Mesenchymal stem cell (in vitro differentiated cells and primary cell): ENCODE measurements at regions not wholly inside any gene's neighbourhood (a gene's known extent, or its start where the extent isn't known, plus 50 kb on each side); places are given as distances from the start of the nearest gene placed in this dataset.

Experiments used
- DNase-seq: peaks from one replicate; pipeline ENCODE4 v3.0.0-alpha.2; 2013
- H2AFZ ChIP-seq: one replicate; pipeline ENCODE4 v1.6.1; 2013; ENCODE audit warnings: low read depth, mild to moderate bottlenecking, control low read depth, inconsistent platforms, low read length, moderate library complexity
- H2AK5ac ChIP-seq: 2 replicates; pipeline ENCODE4 v1.6.1; 2013; ENCODE audit warnings: low read length, moderate library complexity, mild to moderate bottlenecking, inconsistent platforms; ENCODE audit not compliant: severe bottlenecking
- H2BK120ac ChIP-seq: one replicate; pipeline ENCODE4 v1.6.1; 2013; ENCODE audit warnings: low read depth, mild to moderate bottlenecking, inconsistent platforms, low read length, moderate library complexity
- H2BK12ac ChIP-seq, 2 experiments: one replicate each; pipeline ENCODE4 v1.6.1; 2013; ENCODE audit warnings: inconsistent platforms in 2 of 2, low read length in 2 of 2, mild to moderate bottlenecking in 2 of 2, moderate library complexity in 2 of 2, control low read depth in 1 of 2
- H2BK15ac ChIP-seq: one replicate; pipeline ENCODE4 v1.6.1; 2013; ENCODE audit warnings: mild to moderate bottlenecking, low read depth, inconsistent platforms; ENCODE audit not compliant: poor library complexity, severe bottlenecking
- H2BK5ac ChIP-seq: 2 replicates; pipeline ENCODE4 v1.6.1; 2013; ENCODE audit warnings: low read depth, mild to moderate bottlenecking, low read length, control low read depth, inconsistent platforms; ENCODE audit not compliant: poor library complexity, severe bottlenecking
- H3K14ac ChIP-seq, 2 experiments: one replicate each; pipeline ENCODE4 v1.6.1; 2013; ENCODE audit warnings: inconsistent platforms in 2 of 2, low read length in 2 of 2, control low read depth in 1 of 2, mild to moderate bottlenecking in 1 of 2, moderate library complexity in 1 of 2
- H3K18ac ChIP-seq, 2 experiments: one replicate each; pipeline ENCODE4 v1.6.1; 2013; ENCODE audit warnings: inconsistent platforms in 2 of 2, low read length in 2 of 2, control low read depth in 1 of 2, low read depth in 1 of 2, mild to moderate bottlenecking in 1 of 2
- H3K23ac ChIP-seq, 2 experiments: one replicate each; pipeline ENCODE4 v1.6.1; 2013; ENCODE audit warnings: inconsistent platforms in 2 of 2, low read length in 2 of 2, mild to moderate bottlenecking in 2 of 2, moderate library complexity in 2 of 2, control low read depth in 1 of 2
- H3K27ac ChIP-seq: 2 replicates; pipeline ENCODE4 v1.5.1; 2013; ENCODE audit warnings: mild to moderate bottlenecking, moderate library complexity, low read length, control low read depth, inconsistent platforms; ENCODE audit not compliant: poor library complexity, severe bottlenecking
- H3K27me3 ChIP-seq, 2 experiments: 2 replicates each; pipeline versions ENCODE4 v1.6.1 to v1.7.0; 2013; ENCODE audit warnings: low read length in 2 of 2, mild to moderate bottlenecking in 2 of 2, moderate library complexity in 2 of 2, control low read depth in 1 of 2, inconsistent platforms in 1 of 2; ENCODE audit not compliant: control insufficient read depth in 1 of 2, insufficient read depth in 1 of 2
- H3K36me3 ChIP-seq, 2 experiments: 2 replicates each; pipeline versions ENCODE4 v1.6.1 to v1.7.0; 2013; ENCODE audit warnings: low read length in 2 of 2, control low read depth in 1 of 2, inconsistent platforms in 1 of 2, low read depth in 1 of 2, mild to moderate bottlenecking in 1 of 2; ENCODE audit not compliant: insufficient read depth in 2 of 2, control insufficient read depth in 1 of 2
- H3K4ac ChIP-seq, 2 experiments: one replicate each; pipeline ENCODE4 v1.6.1; 2013; ENCODE audit warnings: inconsistent platforms in 2 of 2, low read length in 2 of 2, mild to moderate bottlenecking in 2 of 2, moderate library complexity in 2 of 2, control low read depth in 1 of 2, low read depth in 1 of 2
- H3K4me1 ChIP-seq: 2 replicates; pipeline ENCODE4 v1.6.1; 2013; ENCODE audit warnings: low read depth, low read length, control low read depth; ENCODE audit not compliant: control insufficient read depth, insufficient read depth
- H3K4me2 ChIP-seq: 2 replicates; pipeline ENCODE4 v1.6.1; 2013; ENCODE audit warnings: low read length, mild to moderate bottlenecking, inconsistent platforms; ENCODE audit not compliant: poor library complexity, severe bottlenecking
- H3K4me3 ChIP-seq, 2 experiments: 2 replicates each; pipeline versions ENCODE4 v1.5.1 to v1.7.0; 2013; ENCODE audit warnings: low read length in 2 of 2, mild to moderate bottlenecking in 2 of 2, control low read depth in 1 of 2, low read depth in 1 of 2; ENCODE audit not compliant: insufficient read depth in 1 of 2
- H3K79me1 ChIP-seq: replicated peaks from 2 replicates; pipeline ENCODE4 v1.6.1; 2013; ENCODE audit warnings: mild to moderate bottlenecking, control low read depth, low read length, inconsistent platforms; ENCODE audit not compliant: poor library complexity, severe bottlenecking
- H3K9ac ChIP-seq: 2 replicates; pipeline ENCODE4 v1.7.0; 2013; ENCODE audit warnings: mild to moderate bottlenecking, low read length, moderate library complexity
- H3K9me3 ChIP-seq: 2 replicates; pipeline ENCODE4 v1.7.0; 2013; ENCODE audit warnings: mild to moderate bottlenecking, low read length; ENCODE audit not compliant: control insufficient read depth
- H4K8ac ChIP-seq: one replicate; pipeline ENCODE4 v1.6.1; 2013; ENCODE audit warnings: inconsistent platforms, mild to moderate bottlenecking, low read length, moderate library complexity
- H4K91ac ChIP-seq: one replicate; pipeline ENCODE4 v1.6.1; 2013; ENCODE audit warnings: mild to moderate bottlenecking, low read length, inconsistent platforms
- WGBS: methylation state at CpG from one replicate; pipeline ENCODE4 v1.1.7; 2013; ENCODE audit warnings: mixed read lengths; 5-methylcytosine and 5-hydroxymethylcytosine counted together

DNA sequence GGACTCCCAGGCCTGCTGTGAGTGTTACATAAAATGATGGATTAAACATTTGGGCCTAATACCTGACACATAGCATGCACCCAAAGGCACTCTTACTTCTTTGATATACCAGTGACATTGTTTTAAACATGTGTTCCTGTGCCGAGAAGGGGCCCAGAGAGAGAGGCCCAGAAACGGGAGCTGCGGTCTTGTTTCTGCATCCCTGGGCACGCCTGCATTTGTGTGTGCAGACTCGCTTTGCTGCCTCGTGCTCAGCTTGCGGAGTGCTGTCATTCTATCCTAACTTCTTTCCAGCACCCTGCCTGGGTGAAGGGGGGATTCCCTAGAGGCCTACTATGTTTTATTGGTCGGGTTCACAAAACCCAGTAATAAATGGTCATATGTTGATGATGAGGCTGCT lies 666.2 kb upstream of the HS6ST1 start:
- Histone ChIP-seq H3K18ac (no peak overlapping the region), H3K4me2 (no peak overlapping the region), H4K91ac (no peak overlapping the region), H3K9me3 (no peaks in the 10 kb centered on the region), H2AK5ac (no peak overlapping the region), H3K9ac (no peak overlapping the region), H2BK12ac (no peak overlapping the region), H3K79me1 (no peaks in the 10 kb centered on the region), H2BK5ac (no peak overlapping the region), H3K36me3 (no peaks in the 10 kb centered on the region), H2BK120ac (no peak overlapping the region), H4K8ac (no peak overlapping the region), H3K4ac (no peak overlapping the region), H3K4me3 (no peak overlapping the region), H2AFZ (no peak overlapping the region), H3K14ac (no peak overlapping the region), H3K4me1 (no peaks in the 10 kb centered on the region), H3K27me3 (peaks cover 0 to 30% of the 10 kb centered on the region in 2 experiments), H2BK15ac (no peak overlapping the region), H3K27ac (no peak overlapping the region), H3K23ac (no peak overlapping the region)
- no peak for DNase-seq
- WGBS, result 89% methylated on average over 5 of the region's 8 CpGs

DNA sequence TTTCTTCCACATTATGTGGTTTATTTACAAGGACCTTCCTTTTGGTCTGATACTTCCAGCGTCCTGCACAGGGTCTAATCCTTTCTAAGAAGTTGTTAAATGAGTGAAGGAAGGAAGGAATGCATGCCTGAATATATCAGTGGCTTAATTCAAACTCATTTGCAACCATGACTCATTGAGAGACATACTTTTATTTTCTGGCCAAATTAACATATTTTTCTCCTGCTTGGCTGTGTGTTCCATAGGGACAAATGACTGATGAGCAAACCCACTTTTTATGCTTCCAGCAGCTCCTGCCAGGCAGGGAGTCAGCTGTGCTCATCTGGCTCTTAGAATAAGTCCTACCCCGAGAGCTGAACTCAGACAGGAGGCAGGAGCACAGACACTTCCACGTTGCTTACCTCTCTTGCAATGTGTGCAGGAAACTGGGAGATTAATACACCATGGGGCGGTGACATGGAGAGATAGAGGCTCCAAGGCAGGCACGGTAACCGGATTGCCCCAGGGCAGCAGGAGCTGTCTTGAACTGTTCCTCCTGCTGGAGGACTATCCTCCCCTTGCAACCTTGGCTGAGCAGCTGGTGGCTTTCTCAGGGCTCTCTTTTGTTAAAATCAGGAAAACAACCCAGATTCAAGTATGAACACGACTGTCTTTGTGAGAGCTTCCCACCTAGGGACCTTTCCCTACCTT lies 667.5 kb upstream of the HS6ST1 start:
- no peak overlapping the region for H2AFZ ChIP-seq
- H3K4ac ChIP-seq, result no peak overlapping the region
- 50% methylated on average over 7 of the region's 7 CpGs for WGBS
- H2BK15ac ChIP-seq, result no peak overlapping the region
- no peak overlapping the region for H2BK5ac ChIP-seq
- no peak overlapping the region for H3K14ac ChIP-seq
- no peaks in the 10 kb centered on the region for H3K4me1 ChIP-seq
- no peak overlapping the region for H4K91ac ChIP-seq
- no peak overlapping the region for H3K27ac ChIP-seq
- H3K9me3 ChIP-seq, result no peaks in the 10 kb centered on the region
- H3K23ac ChIP-seq, result no peak overlapping the region
- H3K36me3 ChIP-seq, result no peaks in the 10 kb centered on the region
- H3K27me3 ChIP-seq, result peaks cover 0 to 29% of the 10 kb centered on the region in 2 experiments
- no peaks in the 10 kb centered on the region for H3K79me1 ChIP-seq
- no peak overlapping the region for H3K4me3 ChIP-seq
- H3K9ac ChIP-seq, result no peak overlapping the region
- no peak overlapping the region for H3K4me2 ChIP-seq
- no peak overlapping the region for H2BK120ac ChIP-seq
- H2AK5ac ChIP-seq, result no peak overlapping the region
- DNase-seq, result no peak
- no peak overlapping the region for H3K18ac ChIP-seq
- H4K8ac ChIP-seq, result no peak overlapping the region
- H2BK12ac ChIP-seq, result no peak overlapping the region

DNA sequence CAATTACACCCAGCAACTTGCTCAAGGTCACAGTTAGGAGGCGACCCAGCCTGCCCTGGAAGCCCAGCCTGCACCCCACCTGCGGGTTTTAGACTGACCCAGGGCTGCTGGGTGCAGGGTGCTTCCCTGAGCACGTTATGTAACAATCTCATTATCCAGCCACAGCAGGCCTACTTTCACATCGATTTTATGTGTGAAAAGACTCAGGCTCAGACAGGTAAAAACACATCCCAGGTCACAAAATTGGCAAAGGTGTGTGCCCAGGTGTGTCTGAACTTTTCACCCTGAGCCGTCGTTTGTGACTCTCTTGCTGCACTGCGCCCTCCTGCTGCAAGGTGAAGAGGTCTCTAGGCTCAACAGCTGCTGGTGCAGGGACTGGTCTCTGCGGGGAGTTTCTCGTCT lies 668.2 kb upstream of the HS6ST1 start:
- no peak overlapping the region for H4K8ac ChIP-seq
- H3K4me3 ChIP-seq, result no peak overlapping the region
- no peak overlapping the region for H2BK120ac ChIP-seq
- no peak overlapping the region for H2AK5ac ChIP-seq
- DNase-seq, result no peak
- no peak overlapping the region for H3K18ac ChIP-seq
- no peaks in the 10 kb centered on the region for H3K79me1 ChIP-seq
- no peak overlapping the region for H3K9ac ChIP-seq
- no peak overlapping the region for H3K4me2 ChIP-seq
- no peak overlapping the region for H2BK5ac ChIP-seq
- H2BK15ac ChIP-seq, result peak overlapping the region; percentile 67
- H3K23ac ChIP-seq, result no peak overlapping the region
- H3K4me1 ChIP-seq, result no peaks in the 10 kb centered on the region
- no peak overlapping the region for H4K91ac ChIP-seq
- no peak overlapping the region for H3K27ac ChIP-seq
- peaks cover 0 to 27% of the 10 kb centered on the region in 2 experiments for H3K27me3 ChIP-seq
- H2AFZ ChIP-seq, result no peak overlapping the region
- no peak overlapping the region for H3K14ac ChIP-seq
- H3K36me3 ChIP-seq, result no peaks in the 10 kb centered on the region
- H2BK12ac ChIP-seq, result no peak overlapping the region
- no peak overlapping the region for H3K4ac ChIP-seq
- 62% methylated on average over 9 of the region's 9 CpGs for WGBS
- no peaks in the 10 kb centered on the region for H3K9me3 ChIP-seq

DNA sequence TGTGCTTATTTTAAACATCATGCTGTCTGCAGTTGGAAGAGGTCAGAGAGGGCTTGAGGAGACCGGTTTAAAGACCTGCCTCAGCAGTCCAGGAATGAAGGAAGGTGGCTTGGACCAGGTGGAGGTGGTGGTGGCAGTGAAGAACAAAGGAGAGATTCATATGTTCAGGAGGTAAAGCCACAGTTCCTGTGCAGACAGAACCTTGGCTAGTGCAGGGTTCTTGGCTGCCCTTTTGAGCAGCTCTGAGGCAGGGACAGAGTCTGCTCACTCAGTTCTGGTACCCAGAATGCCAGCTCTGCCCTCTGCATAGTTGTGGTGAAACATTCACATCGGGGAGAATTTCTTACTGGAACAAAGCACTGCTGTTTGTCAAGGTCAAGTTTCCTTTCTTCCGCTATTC lies 669.7 kb upstream of the HS6ST1 start:
- Histone ChIP-seq H3K18ac (no peak overlapping the region), H3K9me3 (no peaks in the 10 kb centered on the region), H3K27me3 (peaks cover 0 to 27% of the 10 kb centered on the region in 2 experiments), H4K8ac (no peak overlapping the region), H3K4me1 (no peaks in the 10 kb centered on the region), H2BK5ac (no peak overlapping the region), H3K4ac (no peak overlapping the region), H2BK15ac (no peak overlapping the region), H3K4me2 (no peak overlapping the region), H3K4me3 (no peak overlapping the region), H3K79me1 (no peaks in the 10 kb centered on the region), H4K91ac (no peak overlapping the region), H2BK12ac (no peak overlapping the region), H3K36me3 (no peaks in the 10 kb centered on the region), H3K23ac (no peak overlapping the region), H2AK5ac (no peak overlapping the region), H3K14ac (no peak overlapping the region), H2AFZ (no peak overlapping the region), H3K27ac (no peak overlapping the region), H2BK120ac (no peak overlapping the region), H3K9ac (no peak overlapping the region)
- WGBS, result 67% methylated on average over 3 of the region's 3 CpGs
- no peak for DNase-seq
